ENCODE measurements at regions not wholly inside any gene's neighbourhood (a gene's known extent, or its start where the extent isn't known, plus 50 kb on each side); places are given as distances from the start of the nearest gene placed in this dataset.
A peak's percentile ranks its signal among the peaks of the same experiment; 100 is the strongest.
"Not testable (repeated sequence)": the region's sequence is repeated elsewhere in the genome, so short reads cannot be mapped to it uniquely, and the experiment has no call there.

DNA sequence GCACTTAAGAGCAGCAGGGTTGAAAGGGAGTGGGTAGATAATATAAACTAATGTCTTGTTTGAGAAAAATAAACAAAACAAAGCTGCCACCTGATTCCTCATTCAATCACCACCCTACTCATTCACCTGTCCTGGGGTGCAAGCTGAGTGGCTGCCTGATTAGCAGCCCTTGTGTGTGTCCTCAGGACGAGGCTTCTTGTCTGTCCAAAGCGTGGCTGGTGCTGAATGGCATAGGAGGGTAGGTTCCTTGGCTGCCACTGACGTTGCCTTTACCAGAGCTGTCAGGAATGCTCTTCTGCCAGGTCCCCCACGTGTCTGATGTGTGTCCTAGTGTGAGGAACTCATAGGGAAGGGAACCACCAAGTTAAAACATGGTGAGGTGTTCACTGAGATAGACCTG, 146.6 kb upstream of the SLC24A2 start:
- no peak for DNase-seq (ENCODE audit: low spot score)

DNA sequence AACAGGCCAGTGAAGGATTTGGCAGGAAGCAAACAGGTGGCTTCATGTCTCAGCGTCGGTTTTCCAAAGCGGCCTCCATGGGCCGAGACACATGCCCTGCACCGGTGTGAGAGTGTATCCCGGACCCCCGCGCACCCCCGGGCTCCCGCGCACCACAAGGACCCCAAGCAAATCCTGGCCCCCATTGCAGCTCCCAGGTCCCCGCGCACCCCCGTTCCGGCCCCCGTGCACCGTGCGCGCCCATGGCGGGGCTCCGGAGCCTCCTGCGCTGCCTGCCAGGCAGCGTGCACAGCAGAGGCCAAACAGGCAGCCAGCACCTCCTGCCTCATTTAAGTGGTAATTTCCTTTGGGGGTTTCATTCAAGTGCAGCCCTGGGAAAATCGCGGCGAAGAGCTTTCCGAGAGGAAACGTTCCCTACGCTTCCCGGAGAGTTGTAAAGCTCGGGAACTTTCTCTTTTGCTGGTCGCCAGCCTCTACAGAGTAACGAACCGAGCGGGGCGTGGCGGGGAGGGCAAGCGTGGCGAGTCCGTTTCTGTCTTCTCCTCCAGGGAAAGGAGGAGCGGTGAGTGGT, 145.5 kb upstream of the SLC24A2 start:
- peak; percentile 35 for DNase-seq (ENCODE audit: low spot score)

DNA sequence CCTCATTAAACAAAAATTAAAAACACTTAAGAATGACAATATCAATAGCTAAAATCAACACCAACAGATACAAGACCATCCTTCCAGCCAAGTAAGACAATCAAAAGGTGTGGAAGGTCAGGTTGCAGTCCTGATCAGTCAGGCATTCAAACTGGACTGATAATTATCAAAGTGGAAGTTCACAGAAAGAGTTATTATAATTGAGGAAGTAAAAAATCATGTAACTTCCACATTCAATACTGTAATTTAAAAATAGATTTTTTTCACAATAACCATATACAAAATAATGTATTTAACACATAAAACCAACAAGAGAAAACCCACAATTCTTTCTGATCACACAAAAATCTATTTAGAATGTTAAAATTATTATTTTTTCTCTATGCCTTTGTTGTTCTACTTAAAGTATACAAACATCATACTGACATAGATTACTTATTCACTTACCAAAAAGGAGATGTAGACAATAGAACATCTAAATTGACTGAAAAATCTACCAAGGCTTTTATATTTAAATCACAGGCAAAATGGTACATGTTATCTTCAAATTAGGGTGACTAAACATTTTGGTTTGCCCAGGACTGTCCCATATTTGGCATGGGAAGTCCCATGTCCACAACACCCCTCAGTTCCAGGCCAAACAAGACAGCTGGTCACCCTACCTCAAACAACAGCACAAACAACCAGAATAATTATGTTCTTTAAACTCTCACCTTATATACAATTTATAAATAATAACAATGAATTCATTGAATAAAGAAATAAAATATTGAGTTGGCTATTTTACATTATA, 142.5 kb upstream of the SLC24A2 start:
- no peak for DNase-seq (ENCODE audit: low spot score)

- no peak for DNase-seq (ENCODE audit: low spot score)
These were observed 138.7 kb upstream of the SLC24A2 start for GRCh38 chr9:19927560-19927959.

DNA sequence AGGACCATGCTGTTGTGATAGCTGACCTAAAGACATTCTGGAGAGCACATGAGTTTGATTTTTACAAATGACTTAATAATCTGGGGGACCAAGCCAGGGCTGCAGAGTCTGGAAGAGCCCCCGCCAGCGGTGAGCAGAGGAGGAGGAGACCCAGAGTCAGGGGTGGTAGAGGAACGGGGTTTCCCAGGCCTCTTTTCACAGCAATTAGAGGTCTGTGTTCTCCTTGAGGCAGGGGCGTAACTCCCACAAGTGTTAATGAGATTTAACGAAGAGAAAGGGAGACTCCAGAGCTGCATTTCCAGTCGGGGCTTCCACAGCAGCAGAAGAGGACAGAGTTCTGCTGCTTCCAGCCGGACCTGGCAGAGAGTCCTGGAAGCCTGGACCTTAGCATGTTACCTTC, 137.9 kb upstream of the SLC24A2 start:
- no peak for DNase-seq (ENCODE audit: low spot score)

DNA sequence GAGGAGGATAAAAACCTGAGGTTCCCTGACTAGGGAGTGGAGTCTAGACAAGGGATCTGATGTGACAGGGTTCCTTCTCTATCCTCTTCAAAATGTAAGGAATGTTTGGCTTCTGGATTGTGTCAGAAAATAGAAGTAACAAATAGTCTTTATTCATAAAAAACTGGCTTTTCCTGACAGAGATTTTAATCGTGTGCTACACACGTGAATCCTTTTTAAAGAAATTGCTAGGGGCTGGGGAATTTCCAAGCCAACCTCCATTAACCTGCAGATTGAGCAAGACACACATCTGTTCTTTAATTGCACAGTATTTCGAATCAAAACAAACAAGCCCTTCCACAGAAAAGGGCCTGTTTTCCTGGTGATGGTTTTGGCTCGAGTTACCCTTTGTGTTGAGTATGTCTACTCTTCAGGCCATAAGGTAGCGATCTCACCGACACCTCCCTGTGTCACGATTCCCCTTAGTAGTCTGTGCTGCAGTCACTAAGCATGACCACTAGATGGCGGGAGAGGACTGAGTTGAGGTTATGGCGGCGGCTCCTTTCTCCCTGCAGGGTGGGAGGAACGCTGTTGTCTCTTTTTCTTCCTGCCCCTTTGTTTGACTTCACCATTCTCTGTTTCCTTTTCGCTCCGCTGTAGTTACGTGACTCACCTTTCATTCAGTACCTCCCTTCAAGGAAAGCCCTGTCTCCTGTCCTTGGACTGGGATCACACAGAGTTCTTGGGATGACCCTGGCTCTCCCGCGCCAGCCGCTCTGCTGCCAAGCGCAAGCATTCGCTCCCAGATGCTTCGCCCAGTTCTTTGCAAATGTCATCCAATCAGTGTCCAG, 137.1 kb upstream of the SLC24A2 start:
- peak; percentile 67 for DNase-seq (ENCODE audit: low spot score)

GRCh38 chr9:19924080-19924479, 135.2 kb upstream of the SLC24A2 start:
- no peak for DNase-seq (ENCODE audit: low spot score)

DNA sequence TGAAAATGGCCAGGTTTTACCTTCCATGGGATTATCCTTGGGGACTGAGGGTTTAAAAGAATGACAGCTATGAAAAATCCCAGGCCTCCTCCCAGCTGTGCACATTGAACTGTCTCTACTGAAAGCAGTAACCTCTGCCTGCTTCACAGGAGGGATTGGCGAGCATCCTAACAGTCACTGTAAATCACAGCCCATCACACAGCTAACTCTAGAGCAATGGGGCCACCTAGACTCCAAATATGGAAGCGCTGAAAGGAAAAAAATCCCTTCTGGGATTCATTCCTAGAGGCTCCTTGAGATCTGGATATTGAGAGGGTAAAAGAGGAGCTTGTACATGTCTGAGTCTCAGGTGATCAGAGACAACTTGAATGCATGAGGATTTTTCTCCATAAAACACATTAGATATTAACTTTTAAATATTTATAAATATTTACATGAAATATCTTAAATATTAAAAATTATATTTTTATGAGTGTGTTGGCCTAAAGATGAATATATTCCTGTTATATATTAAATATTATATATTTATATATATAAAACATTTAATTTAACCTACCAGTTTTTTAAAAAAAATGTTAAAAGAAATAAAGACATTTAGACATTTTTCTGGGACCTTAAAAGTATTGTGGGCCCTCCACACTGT, 133.8 kb upstream of the SLC24A2 start:
- DNase-seq (ENCODE audit: low spot score) = peak; percentile 41

DNA sequence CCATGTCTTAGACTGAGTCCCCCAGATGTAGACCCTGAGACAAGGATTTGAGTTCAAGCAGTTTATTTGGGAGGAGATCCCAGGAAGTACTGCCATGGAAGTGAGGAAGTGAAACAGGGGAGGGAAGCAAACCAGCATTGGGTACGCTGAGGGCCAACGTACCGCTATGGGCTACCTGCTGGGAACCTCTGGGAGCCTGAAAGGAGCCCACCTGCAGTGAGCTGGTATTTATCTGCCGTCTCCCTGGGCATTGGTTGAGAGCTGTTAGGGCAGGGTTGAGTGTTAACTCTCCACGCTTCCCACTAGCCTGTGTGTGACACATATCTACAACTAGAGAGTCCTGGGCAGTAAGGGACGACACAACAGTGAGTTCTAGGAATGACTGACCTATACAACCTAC, 131.6 kb upstream of the SLC24A2 start:
- DNase-seq (ENCODE audit: low spot score) = no peak

GRCh38 chr9:19918630-19919029, 129.8 kb upstream of the SLC24A2 start:
- no peak for DNase-seq (ENCODE audit: low spot score)

DNA sequence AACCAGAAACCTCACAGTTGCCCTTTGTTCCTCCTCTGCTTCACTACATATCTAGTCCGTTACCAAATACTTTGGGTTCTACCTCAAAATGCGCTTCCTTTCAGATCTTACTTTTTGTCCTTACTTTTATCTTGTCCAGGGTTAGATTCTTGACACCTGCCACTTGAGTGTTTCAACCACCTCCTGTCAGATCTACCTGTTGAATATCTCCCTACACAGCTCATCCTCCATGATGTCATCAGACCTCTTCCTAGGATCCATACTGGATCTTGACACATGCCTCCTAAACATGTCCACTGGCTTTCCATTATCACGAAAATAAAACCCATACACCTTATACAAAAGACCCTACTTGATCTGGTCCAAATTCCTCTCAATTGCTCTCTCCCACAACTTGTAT, 125.2 kb upstream of the SLC24A2 start:
- no peak for DNase-seq (ENCODE audit: low spot score)

DNA sequence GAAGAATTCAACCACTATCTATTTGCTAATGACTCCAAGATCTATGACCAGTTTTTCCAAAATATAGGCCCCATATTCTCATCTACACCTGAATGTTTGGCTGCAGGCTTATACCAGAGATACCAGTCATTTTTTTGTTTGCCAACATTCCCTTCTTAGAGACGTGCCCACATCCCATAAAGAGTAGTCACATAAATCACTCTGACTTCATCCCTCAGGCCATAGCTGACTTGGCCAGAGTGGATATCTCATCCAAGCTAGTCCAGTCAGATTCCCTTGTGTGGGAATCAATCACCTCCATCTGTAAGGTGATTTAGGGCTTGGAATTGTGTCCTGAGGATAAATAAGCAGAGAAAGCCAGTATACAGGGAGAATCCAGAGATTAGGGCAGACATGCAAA, 124.3 kb upstream of the SLC24A2 start:
- no peak for DNase-seq (ENCODE audit: low spot score)

DNA sequence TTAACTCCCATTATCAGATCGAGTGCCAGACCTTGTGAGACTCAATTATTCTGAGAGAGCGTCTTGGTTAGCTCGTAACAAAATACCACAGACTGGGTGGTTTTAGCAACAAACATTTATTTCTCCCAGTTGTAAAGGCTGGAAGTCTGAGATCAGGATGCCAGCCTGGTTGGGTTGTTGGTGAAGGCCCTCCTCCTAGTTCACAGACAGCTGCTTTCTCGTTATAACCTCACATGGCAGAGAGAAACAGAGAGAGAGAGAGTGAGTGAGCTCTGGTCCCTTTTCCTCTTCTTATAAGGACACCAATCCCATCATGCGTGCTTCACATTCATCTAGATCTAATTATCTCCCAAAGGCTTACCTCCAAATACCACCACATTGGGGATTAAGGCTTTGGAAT, 114.2 kb upstream of the SLC24A2 start:
- DNase-seq (ENCODE audit: low spot score) = no peak

GRCh38 chr9:19901586-19901985, 112.7 kb upstream of the SLC24A2 start:
- DNase-seq (ENCODE audit: low spot score) = no peak

GRCh38 chr9:19896161-19896560, 107.3 kb upstream of the SLC24A2 start:
- DNase-seq (ENCODE audit: low spot score) = no peak

DNA sequence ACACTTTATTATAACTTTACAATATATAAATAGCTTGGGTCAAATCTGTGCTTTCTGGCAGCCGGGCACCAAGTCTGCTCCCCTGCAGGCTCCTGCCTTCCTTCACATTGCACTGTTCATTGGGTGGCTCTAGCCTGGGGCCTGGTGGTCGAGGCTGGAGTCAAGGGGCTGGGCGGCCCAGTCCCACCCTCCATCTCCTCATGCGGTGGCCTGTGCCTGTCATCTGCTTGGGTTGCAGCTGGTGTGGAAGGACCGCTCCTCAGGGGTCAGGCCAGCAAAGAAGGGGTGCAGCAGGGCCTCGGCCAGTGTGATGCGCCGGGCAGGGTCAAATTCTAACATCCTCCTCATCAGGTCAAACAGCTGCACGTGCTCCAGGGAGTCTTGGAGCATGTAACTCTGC, 106.7 kb upstream of the SLC24A2 start:
- DNase-seq (ENCODE audit: low spot score) = not testable (repeated sequence)

DNA sequence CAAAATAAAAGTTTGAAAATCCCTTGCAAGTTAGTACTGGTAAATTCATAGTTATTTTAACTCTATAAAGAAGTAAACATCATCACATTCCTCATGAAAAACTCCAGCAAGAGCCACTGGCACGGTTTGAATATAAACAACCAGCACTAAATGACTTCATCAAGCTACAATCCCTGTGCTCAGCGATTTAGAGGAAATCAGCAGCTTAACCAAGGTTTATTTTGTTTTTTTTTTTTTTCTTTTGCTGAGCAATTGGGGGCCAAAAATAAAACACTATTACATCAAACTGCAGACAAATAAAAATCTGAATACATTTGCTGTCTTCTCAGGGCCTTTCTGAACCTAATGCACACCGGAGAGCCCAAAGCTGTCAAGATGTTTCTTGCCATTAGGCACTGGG, 106.2 kb upstream of the SLC24A2 start:
- DNase-seq (ENCODE audit: low spot score) = peak; percentile 4

DNA sequence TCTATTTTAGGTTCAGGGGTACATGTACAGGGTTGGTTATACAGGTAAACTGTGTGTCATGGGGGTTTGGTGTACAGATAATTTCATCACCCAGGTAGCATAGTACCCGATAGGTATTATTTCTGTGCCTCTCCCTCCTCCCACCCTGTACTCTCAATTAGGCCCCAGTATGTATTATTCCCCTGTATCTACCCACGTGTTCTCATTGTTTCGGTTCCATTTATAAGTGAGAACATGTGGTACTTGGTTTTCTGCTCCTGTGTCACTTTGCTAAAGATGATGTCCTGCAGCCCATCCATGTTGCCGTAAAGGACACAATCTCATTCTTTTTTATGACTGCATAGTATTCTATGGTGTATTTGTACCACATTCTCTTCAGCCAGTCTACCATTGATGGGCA, 96.8 kb upstream of the SLC24A2 start:
- DNase-seq (ENCODE audit: low spot score) = no peak

GRCh38 chr9:19879062-19879461, 90.2 kb upstream of the SLC24A2 start:
- DNase-seq (ENCODE audit: low spot score) = no peak

DNA sequence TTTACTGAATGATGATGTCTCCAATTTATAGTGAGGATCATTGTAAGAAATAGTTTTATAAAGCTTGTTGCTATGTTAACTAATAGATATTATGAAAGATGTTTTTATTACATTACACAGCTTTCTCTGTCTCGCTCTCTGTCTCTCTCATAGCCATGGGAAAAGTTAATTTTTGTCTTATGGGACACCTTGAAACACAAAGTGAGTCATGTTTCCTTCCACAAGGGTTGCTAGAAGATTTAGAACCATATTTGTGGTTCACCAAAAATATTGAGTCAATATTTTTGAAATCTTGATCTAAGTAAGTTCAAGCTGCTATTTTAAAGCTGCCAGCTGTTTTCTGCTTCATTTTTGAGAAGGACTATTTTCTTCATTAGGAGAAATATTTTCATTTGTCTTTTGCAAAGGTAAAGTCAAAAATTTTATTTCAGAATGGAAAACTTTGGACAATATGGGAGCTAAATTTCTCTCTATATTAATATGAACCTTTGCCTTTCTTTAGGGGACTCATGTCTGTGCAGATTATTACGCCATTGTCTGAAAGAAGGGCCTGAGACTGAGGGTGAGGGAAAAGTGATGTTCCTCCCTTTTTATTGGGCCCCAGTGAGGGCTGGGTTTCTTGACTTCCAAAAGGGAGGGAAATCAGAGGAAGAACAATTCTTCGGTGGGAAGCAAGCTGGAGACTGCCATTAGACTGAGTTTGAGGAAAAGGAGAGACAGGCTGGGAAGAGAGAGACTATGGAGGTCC, 87.9 kb upstream of the SLC24A2 start:
- DNase-seq (ENCODE audit: low spot score) = no peak

GRCh38 chr9:19875291-19875920, 86.6 kb upstream of the SLC24A2 start:
- DNase-seq (ENCODE audit: low spot score) = no peak
